Endothelial cell (in vitro differentiated cells): ENCODE measurements at regions not wholly inside any gene's neighbourhood (a gene's known extent, or its start where the extent isn't known, plus 50 kb on each side); places are given as distances from the start of the nearest gene placed in this dataset.

Experiments
- DNase-seq: peaks from one replicate; pipeline ENCODE4 v3.0.0; 2021; ENCODE audit warnings: low spot score
- H3K27ac Mint-ChIP-seq: one replicate; pipeline ENCODE4 v1.8.0; 2021; ENCODE audit warnings: mixed read lengths, inconsistent platforms; ENCODE audit not compliant: unreplicated experiment
- H3K27me3 Mint-ChIP-seq: one replicate; pipeline ENCODE4 v1.8.0; 2021; ENCODE audit warnings: mild to moderate bottlenecking, moderate library complexity, mixed read lengths, inconsistent platforms; ENCODE audit not compliant: unreplicated experiment
- H3K36me3 Mint-ChIP-seq: one replicate; pipeline ENCODE4 v1.8.0; 2021; ENCODE audit warnings: mild to moderate bottlenecking, low read depth, mixed read lengths, inconsistent platforms; ENCODE audit not compliant: unreplicated experiment
- H3K4me1 Mint-ChIP-seq: one replicate; pipeline ENCODE4 v1.8.0; 2021; ENCODE audit warnings: mild to moderate bottlenecking, mixed read lengths, inconsistent platforms; ENCODE audit not compliant: unreplicated experiment
- H3K4me3 Mint-ChIP-seq: one replicate; pipeline ENCODE4 v1.8.0; 2021; ENCODE audit warnings: mild to moderate bottlenecking, mixed read lengths, inconsistent platforms; ENCODE audit not compliant: unreplicated experiment
- H3K9me3 Mint-ChIP-seq: one replicate; pipeline ENCODE4 v1.8.0; 2021; ENCODE audit warnings: mixed read lengths, inconsistent platforms; ENCODE audit not compliant: unreplicated experiment
- TF ChIP-seq, protein P1 (sequence below): fragments of 200-600 bp; sonication (generic); IDR thresholded peaks from one replicate; pipeline ENCODE4 v1.5.0; 2021; ENCODE audit warnings: antibody characterized with exemption; ENCODE audit not compliant: unreplicated experiment

DNA sequence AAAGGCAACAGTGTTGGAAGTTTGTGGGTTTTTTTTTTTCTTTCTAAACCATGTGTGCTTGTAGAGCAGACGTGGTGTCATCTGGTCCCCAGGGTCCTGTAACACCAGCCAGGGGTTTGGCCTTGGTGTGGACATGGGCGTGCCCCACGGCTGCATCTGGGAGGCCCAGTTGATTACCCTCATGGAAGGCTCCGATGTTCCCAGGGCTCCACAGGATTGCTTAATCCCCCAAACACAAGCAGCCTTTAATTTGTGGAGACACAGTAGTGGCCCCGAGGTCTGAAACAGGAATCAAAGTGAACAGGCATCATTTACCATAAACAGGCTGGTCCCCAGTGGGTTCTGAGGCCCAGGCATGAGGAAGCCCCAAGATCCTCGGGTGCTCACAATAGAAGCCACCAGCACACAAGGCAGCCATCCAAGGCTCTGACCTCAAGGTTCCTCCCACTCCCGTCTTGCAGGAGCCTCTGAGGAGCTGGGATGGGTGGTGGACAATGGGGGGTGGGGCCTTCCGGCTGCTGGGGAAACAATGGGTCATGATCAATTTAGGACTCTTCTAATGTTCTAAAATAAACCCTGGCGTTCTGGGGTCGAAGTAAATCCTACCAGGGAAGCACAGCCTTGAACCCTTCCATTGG, 115.0 kb upstream of the CD82 start:
- Mint-ChIP-seq H3K27me3 (peaks cover 1% of the 10 kb centered on the region), H3K4me3 (no peak overlapping the region), H3K36me3 (no peaks in the 10 kb centered on the region), H3K27ac (no peak overlapping the region), H3K4me1 (no peaks in the 10 kb centered on the region), H3K9me3 (no peaks in the 10 kb centered on the region)
- no peak for DNase-seq
- TF ChIP-seq, protein P1, sequence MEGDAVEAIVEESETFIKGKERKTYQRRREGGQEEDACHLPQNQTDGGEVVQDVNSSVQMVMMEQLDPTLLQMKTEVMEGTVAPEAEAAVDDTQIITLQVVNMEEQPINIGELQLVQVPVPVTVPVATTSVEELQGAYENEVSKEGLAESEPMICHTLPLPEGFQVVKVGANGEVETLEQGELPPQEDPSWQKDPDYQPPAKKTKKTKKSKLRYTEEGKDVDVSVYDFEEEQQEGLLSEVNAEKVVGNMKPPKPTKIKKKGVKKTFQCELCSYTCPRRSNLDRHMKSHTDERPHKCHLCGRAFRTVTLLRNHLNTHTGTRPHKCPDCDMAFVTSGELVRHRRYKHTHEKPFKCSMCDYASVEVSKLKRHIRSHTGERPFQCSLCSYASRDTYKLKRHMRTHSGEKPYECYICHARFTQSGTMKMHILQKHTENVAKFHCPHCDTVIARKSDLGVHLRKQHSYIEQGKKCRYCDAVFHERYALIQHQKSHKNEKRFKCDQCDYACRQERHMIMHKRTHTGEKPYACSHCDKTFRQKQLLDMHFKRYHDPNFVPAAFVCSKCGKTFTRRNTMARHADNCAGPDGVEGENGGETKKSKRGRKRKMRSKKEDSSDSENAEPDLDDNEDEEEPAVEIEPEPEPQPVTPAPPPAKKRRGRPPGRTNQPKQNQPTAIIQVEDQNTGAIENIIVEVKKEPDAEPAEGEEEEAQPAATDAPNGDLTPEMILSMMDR = no peak

DNA sequence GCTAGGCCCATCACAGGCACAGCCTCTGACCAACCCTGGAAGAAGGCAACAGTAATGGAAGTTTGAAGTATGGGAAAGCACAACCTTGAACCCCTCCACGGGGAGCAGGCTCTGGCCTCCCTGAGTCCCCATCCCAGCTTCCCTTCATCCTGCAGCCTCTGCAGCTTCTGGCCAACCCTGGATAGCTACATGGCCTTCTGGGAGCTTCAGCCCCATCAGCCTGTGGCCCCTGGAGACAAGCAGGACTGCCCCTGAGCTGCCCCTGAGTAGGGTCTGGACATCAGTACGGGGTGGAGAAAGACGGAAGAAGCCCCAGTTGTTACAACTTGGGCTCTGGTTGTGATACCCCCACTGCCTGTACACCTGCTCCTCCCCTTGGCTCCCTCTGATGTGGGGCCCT, 113.8 kb upstream of the CD82 start:
- Mint-ChIP-seq H3K9me3 (no peaks in the 10 kb centered on the region), H3K4me1 (no peaks in the 10 kb centered on the region), H3K4me3 (no peak overlapping the region), H3K27me3 (peaks cover 1% of the 10 kb centered on the region), H3K36me3 (no peaks in the 10 kb centered on the region), H3K27ac (no peak overlapping the region)
- no peak for DNase-seq
- TF ChIP-seq, protein P1 = no peak

DNA sequence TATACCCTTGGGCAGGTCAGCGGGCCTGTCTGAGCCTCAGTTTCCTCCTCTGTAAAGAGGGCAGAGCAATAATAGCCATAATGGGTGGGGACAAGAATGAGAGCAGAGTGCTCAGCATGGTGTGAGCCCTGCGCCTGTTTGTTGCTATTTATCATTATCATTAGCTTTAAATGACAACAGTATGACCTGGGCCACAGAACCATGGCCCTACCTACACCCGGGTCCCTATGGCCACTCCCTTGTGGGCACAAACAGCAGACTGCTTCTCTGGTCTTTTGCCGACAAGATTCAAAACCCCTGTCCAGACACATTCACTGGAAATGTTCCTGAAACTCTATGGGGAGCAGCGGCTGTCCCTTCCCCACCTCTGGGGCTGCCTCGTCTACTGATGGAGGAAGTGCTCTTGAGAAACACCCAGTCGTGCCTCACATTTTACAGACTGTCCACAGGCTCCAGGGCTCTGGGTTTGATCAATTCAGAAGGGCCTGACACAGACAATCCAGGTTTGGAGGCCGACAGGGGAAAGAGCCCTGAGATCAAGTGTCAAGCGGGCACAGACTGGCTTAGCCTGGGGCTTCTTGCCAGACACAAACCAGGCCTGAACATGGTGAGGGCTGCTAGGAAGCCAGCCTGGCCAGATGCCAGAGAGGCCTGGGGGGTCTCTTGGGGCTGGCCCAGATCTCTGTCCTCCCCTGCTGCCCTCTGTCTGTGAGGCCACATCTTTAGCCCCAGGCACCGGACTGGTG, 112.5 kb upstream of the CD82 start:
- no peaks in the 10 kb centered on the region for H3K4me1 Mint-ChIP-seq
- no peak overlapping the region for H3K27ac Mint-ChIP-seq
- H3K9me3 Mint-ChIP-seq = no peaks in the 10 kb centered on the region
- no peak for DNase-seq
- H3K4me3 Mint-ChIP-seq = no peak overlapping the region
- TF ChIP-seq, protein P1 = no peak
- no peaks in the 10 kb centered on the region for H3K36me3 Mint-ChIP-seq
- peaks cover 1% of the 10 kb centered on the region for H3K27me3 Mint-ChIP-seq

DNA sequence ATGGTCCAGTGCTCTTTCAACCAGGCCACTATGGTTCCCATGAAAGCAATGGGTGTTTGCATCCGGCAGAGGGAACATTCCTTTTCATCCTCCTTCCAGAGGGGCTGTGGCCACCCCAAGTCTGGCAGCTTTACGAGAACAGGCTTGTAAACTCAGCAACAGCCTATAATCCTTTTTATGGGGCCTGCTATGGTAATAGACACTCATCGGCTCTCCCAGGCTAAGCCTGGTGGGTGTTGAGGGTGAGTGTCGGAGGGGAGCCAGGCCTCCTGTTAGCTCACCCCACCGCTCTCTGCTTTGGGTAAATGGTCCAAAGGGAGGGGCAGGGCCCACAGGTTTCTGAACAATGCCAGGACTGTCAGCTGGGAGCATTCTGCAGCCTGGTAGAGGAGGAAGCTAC, 111.6 kb upstream of the CD82 start:
- Mint-ChIP-seq H3K27ac (no peak overlapping the region), H3K4me1 (no peaks in the 10 kb centered on the region), H3K36me3 (no peaks in the 10 kb centered on the region), H3K9me3 (no peaks in the 10 kb centered on the region), H3K4me3 (no peak overlapping the region), H3K27me3 (peaks cover 1% of the 10 kb centered on the region)
- TF ChIP-seq, protein P1 = no peak
- no peak for DNase-seq

DNA sequence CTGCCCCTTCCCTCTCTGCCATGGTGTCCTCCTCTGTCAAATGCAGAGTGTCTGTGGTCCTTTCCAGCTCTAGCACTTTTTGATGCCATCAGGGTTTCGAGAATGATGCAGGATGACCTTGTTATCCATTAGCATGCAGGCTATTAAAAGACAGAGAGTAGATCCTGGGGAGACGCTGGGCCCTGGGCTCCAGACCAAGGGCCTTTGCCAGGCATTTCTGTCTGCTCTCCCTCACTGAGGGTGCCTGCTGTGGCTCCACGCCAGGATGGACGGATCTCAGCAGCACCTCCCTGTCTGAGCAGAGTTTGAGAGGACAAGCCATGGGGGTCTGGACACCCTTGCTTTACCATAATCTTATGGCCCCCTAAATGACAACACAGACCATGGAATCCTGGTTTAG, 110.8 kb upstream of the CD82 start:
- TF ChIP-seq, protein P1 = no peak
- H3K36me3 Mint-ChIP-seq = no peaks in the 10 kb centered on the region
- no peak overlapping the region for H3K4me3 Mint-ChIP-seq
- no peak overlapping the region for H3K27ac Mint-ChIP-seq
- no peaks in the 10 kb centered on the region for H3K9me3 Mint-ChIP-seq
- no peak for DNase-seq
- H3K4me1 Mint-ChIP-seq = no peaks in the 10 kb centered on the region
- no peaks in the 10 kb centered on the region for H3K27me3 Mint-ChIP-seq
